ENCODE measurements at regions not wholly inside any gene's neighbourhood (a gene's known extent, or its start where the extent isn't known, plus 50 kb on each side); places are given as distances from the start of the nearest gene placed in this dataset.

GRCh38 chr12:76704693-76705092, 59.2 kb upstream of the ZDHHC17 start:
- DNase-seq (ENCODE audit: low read depth in 1 of 2, low spot score in 2 of 2) = no peak
- CTCF ChIA-PET (ENCODE audit: partially characterized antibody) = interaction anchor here (0.9 to 2.7 kb wide), 3 partner anchors 8 to 70 kb away, joined by 3 to 13 read pairs (median 5); no protein-coding TSS in a partner anchor
- no peak for TF ChIP-seq SIX5 (IDR thresholded peaks at IDR 0.05; ENCODE audit: low read depth, low read length)
- no peak for TF ChIP-seq SIRT6 (IDR thresholded peaks at IDR 0.05; ENCODE audit: low read length)
- no peak for TF ChIP-seq EP300 (IDR thresholded peaks at IDR 0.05; ENCODE audit: borderline replicate concordance in 1 of 2, low read depth in 2 of 2, low read length in 2 of 2)

More at GRCh38 chr12:76704693-76705092, 59.2 kb upstream of the ZDHHC17 start:
- POLR2A ChIA-PET (ENCODE audit: partially characterized antibody) = interaction anchor here (1.2 kb wide), 1 partner anchor 13 kb away, joined by 3 read pairs; no protein-coding TSS in a partner anchor
- no peak overlapping the region for H2BK12ac ChIP-seq (ENCODE audit: low read depth, low read length)
- H4K20me1 ChIP-seq (replicated peaks in 1 of 2; ENCODE audit: control insufficient read depth in 1 of 2, insufficient read depth in 2 of 2, low read length in 2 of 2) = no peaks in the 10 kb centered on the region
- H2BK5ac ChIP-seq (ENCODE audit: low read depth, low read length) = no peak overlapping the region
- no peak overlapping the region for H4K5ac ChIP-seq (ENCODE audit: insufficient read length, low read depth, low read length)
- H2BK120ac ChIP-seq (replicated peaks; ENCODE audit: low read depth, low read length) = no peak overlapping the region
- FAIRE-seq = no peak
- WGBS, 2 experiments (ENCODE audit: extremely low coverage in 1 of 2, insufficient coverage in 1 of 2, insufficient read length in 1 of 2, insufficient replicate concordance in 2 of 2, low coverage in 1 of 2, low lambda C conversion rate in 2 of 2, missing lambda C conversion rate in 1 of 2) = 92% methylated on average over 2 of the region's 2 CpGs; no CpG with 5 or more reads in 1 of the 2 experiments
- no peak overlapping the region for H3K56ac ChIP-seq (replicated peaks; ENCODE audit: insufficient read length, low read depth, low read length)
- no peak overlapping the region for H2BK20ac ChIP-seq (ENCODE audit: low read length)
- no peaks in the 10 kb centered on the region for H3K27me3 ChIP-seq (replicated peaks in 1 of 4; ENCODE audit: control insufficient read depth in 3 of 4, extremely low read depth in 1 of 4, insufficient read depth in 3 of 4, low read length in 3 of 4)
- H2BK15ac ChIP-seq (ENCODE audit: low read length) = no peak overlapping the region
- H2AFZ ChIP-seq (ENCODE audit: low read length) = no peak overlapping the region
- no peak overlapping the region for H4K8ac ChIP-seq (ENCODE audit: extremely low read depth, insufficient read depth, low read length)
- no peak overlapping the region for H3K4me2 ChIP-seq (ENCODE audit: insufficient read depth in 1 of 2, low read depth in 2 of 2, low read length in 2 of 2)
- no peak overlapping the region for H3K14ac ChIP-seq (ENCODE audit: insufficient read length)
- H3K9me3 ChIP-seq (ENCODE audit: insufficient read depth in 2 of 2, low read depth in 1 of 2, low read length in 1 of 2) = no peaks in the 10 kb centered on the region
- H3K23me2 ChIP-seq (ENCODE audit: low read depth, low read length) = no peaks in the 10 kb centered on the region
- no peak overlapping the region for H3K27ac ChIP-seq (ENCODE audit: low read depth, low read length)
- no peaks in the 10 kb centered on the region for H3K79me1 ChIP-seq (ENCODE audit: low read depth, low read length)
- H3K4ac ChIP-seq (replicated peaks; ENCODE audit: insufficient read length, low read depth, low read length) = no peak overlapping the region
- no peak overlapping the region for H3K9ac ChIP-seq (replicated peaks in 1 of 4; ENCODE audit: extremely low read depth in 1 of 4, low read depth in 3 of 4, low read length in 3 of 4)
- H3K36me3 ChIP-seq (ENCODE audit: control insufficient read depth in 2 of 4, insufficient read depth in 4 of 4, low read length in 3 of 4) = no peaks in the 10 kb centered on the region
- H3K23ac ChIP-seq (ENCODE audit: insufficient read length) = no peak overlapping the region
- H2AK5ac ChIP-seq (ENCODE audit: low read depth, low read length) = no peak overlapping the region
- H4K91ac ChIP-seq (replicated peaks; ENCODE audit: insufficient read length, low read length) = no peak overlapping the region
- H3K4me1 ChIP-seq (replicated peaks in 1 of 4; ENCODE audit: control insufficient read depth in 3 of 4, insufficient read depth in 4 of 4, low read length in 3 of 4) = peaks cover 0 to 2% (median 0%) of the 10 kb centered on the region in 4 experiments; a peak in 1 of 7 replicates
- no peak overlapping the region for H3K4me3 ChIP-seq (ENCODE audit: extremely low read depth in 1 of 4, insufficient read depth in 2 of 4, low read depth in 3 of 4, low read length in 4 of 4)
- H3K18ac ChIP-seq (ENCODE audit: extremely low read depth, low read length) = no peak overlapping the region
- H3K79me2 ChIP-seq (ENCODE audit: control insufficient read depth in 1 of 2, insufficient read depth in 2 of 2, low read length in 2 of 2) = no peaks in the 10 kb centered on the region

All from H1 (cell line).